22Rv1 (cell line): ENCODE measurements at regions not wholly inside any gene's neighbourhood (a gene's known extent, or its start where the extent isn't known, plus 50 kb on each side); places are given as distances from the start of the nearest gene placed in this dataset.
"Not testable (repeated sequence)": the region's sequence is repeated elsewhere in the genome, so short reads cannot be mapped to it uniquely, and the experiment has no call there.

ENCODE experiments used
- H3K27ac ChIP-seq: fragments of 450-650 bp; 2 replicates; pipeline ENCODE4 v1.5.1; 2017
- CTCF ChIP-seq: fragments of 450-650 bp; IDR thresholded peaks from 2 replicates; pipeline ENCODE4 v1.5.1; 2017; ENCODE audit warnings: mild to moderate bottlenecking
- ZFX ChIP-seq: fragments of 450-650 bp; IDR thresholded peaks from 2 replicates; pipeline ENCODE4 v1.6.1; 2017; ENCODE audit warnings: antibody characterized with exemption, borderline replicate concordance

DNA sequence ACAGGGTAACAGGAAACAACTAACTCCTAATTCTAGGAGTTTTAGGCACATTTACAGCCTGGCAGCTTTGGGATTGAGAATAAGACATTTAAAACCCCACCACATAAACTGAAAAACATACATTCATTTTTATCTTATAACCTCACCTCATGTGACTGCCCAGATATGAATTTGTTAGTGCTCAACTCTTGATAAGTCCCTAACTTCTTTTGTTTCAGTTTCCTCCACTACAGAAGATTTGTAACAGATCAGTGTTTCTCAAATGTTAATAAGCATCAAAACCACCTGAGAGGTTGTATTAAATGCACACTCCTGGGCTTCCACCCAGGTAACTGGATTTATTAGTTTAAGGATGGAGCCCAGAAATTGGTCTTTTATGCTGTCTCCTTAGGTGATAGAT is 190.1 kb upstream of the ARID1B start:
- TF ChIP-seq ZFX: no peak
- H3K27ac ChIP-seq: no peak overlapping the region

DNA sequence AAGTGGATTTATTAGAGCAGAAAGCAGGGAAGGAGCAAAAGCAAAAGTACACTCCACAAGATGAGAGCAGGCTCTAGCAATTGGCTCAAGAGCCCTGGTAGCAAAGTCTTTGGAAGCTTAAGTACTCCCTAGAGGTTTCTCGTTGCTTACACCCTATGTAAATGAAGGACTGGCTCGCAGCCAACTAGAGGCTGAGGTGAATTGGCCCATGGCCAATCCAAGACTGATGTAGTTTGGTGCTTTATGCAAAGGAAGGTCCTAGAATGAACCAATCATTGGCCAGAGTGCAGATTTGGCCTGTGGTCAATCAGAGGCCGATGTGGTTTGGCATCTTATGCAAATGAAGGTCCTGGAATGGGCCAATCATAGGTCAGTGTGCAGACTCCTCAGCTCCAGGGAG is 191.3 kb upstream of the ARID1B start:
- TF ChIP-seq ZFX: no peak
- no peak for TF ChIP-seq CTCF

GRCh38 chr6:156584121-156584520 is 193.1 kb upstream of the ARID1B start:
- not testable (repeated sequence) for H3K27ac ChIP-seq

More for the DNA sequence above, 191.3 kb upstream of the ARID1B start:
- H3K27ac ChIP-seq: no peak overlapping the region

DNA sequence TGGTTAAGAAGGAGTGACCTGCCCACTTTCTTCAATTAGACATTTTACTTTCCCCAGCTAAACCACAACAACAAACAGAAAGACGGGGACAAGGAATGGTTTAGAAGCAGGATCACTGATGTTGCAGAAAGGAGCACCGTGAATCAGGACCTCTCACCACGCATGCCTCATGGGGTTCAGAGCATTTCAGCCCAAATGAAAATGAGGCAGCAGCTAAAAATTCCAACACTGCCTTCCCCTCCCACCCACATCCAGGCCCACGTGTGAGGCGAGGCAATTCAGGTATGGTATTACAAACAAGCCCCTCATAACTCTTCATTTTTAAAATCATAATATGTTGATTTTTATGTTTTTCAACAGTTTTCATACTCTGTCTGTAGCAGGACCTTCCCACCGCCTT is 194.1 kb upstream of the ARID1B start:
- H3K27ac ChIP-seq: no peak overlapping the region
- TF ChIP-seq ZFX (no peak), CTCF (no peak)

DNA sequence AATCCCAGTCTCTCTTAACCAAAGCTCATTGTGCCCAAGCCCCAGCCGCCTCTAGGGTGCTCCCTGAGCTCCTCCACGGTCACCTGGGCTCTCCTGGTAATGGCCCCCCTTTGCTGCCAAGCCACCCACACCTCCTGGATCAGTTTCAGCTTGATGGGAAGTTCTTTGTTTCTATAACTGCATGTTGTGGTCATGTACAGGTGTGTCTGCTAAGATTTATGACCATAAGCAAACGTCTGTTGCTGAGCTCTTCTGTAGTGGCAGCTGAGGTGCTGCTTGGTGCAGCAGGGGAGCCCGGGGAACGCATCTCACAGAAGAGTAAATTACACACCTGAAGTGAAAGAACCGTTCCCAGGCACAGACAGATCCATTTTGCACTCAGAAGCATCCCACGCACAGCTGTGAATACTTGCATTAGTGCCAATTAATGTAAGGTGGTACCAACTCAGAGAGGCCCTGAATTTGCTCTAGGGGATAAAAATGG is 194.6 kb upstream of the ARID1B start:
- no peak overlapping the region for H3K27ac ChIP-seq
- TF ChIP-seq CTCF (no peak), ZFX (no peak)

DNA sequence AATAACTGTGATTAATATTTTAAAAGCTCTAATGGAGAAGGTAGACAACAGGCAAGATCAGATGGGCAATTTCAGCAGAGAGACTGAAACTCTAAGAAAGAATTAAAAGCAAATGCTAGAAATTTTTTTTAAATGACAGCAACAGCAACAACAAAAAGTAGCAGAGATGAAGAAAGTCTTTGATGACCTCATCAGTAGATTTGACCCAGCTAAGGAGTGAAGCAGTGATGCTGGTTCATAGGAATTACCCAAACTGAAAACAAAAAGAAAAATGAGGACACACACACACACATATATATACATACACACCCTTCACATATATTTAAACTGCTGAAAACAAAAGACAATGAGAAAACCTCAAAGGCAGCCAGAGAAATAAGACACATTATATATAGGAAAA is 197.6 kb upstream of the ARID1B start:
- no peak overlapping the region for H3K27ac ChIP-seq
- TF ChIP-seq ZFX: no peak
- TF ChIP-seq CTCF: no peak

GRCh38 chr6:156577749-156578148 is 199.4 kb upstream of the ARID1B start:
- TF ChIP-seq ZFX (no peak), CTCF (no peak)

GRCh38 chr6:156575361-156575760 is 201.8 kb upstream of the ARID1B start:
- TF ChIP-seq CTCF (no peak), ZFX (no peak)

More at GRCh38 chr6:156577749-156578148, 199.4 kb upstream of the ARID1B start:
- H3K27ac ChIP-seq: no peak overlapping the region

DNA sequence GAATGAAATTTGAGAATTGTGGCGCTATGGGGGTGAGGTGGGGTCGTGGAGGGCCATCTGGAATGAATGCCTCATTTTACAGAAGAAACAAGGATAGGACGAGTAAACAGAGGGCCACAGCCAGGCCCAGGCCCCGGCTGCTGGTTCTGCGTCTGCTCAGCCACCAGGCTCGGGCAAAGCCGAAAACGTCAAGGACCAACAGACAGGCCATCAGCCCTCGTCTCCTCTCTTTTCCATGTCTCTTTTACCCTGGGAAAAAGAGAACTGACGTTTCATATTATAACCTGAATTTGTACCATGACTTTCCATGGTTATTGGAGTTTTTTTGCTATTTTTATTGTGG is 212.4 kb upstream of the ARID1B start:
- TF ChIP-seq ZFX (no peak), CTCF (no peak)
- no peak overlapping the region for H3K27ac ChIP-seq

More at GRCh38 chr6:156575361-156575760, 201.8 kb upstream of the ARID1B start:
- H3K27ac ChIP-seq: no peak overlapping the region
